HPDE6-E6E7 (cell line): ENCODE measurements at regions not wholly inside any gene's neighbourhood (a gene's known extent, or its start where the extent isn't known, plus 50 kb on each side); places are given as distances from the start of the nearest gene placed in this dataset.
"Not testable (repeated sequence)": the region's sequence is repeated elsewhere in the genome, so short reads cannot be mapped to it uniquely, and the experiment has no call there.

Experiments
- DNase-seq: peaks from one replicate; pipeline ENCODE4 v3.0.0; 2011; ENCODE audit warnings: missing footprints; ENCODE audit errors: extremely low spot score

- DNase-seq: no peak
Measured at GRCh38 chr18:8882632-8883408, 177.5 kb downstream of the MTCL1 start.

DNA sequence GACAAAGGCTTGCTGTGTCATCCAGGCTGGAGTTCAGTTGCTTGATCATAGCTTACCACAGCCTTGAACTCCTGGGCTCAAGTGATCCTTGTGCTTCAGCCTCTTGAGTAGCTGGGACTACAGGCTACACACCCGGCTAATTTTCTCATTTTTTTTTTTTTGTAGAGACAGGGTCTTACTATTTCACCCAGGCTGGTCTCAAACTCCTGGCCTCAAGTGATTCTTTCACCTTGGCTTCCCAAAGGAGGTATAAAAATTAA lies 178.0 kb downstream of the MTCL1 start:
- no peak for DNase-seq

- not testable (repeated sequence) for DNase-seq
Measured at GRCh38 chr18:8887877-8888276, 182.5 kb downstream of the MTCL1 start.

- no peak for DNase-seq
Measured at GRCh38 chr18:8889489-8889888, 184.1 kb downstream of the MTCL1 start.

DNA sequence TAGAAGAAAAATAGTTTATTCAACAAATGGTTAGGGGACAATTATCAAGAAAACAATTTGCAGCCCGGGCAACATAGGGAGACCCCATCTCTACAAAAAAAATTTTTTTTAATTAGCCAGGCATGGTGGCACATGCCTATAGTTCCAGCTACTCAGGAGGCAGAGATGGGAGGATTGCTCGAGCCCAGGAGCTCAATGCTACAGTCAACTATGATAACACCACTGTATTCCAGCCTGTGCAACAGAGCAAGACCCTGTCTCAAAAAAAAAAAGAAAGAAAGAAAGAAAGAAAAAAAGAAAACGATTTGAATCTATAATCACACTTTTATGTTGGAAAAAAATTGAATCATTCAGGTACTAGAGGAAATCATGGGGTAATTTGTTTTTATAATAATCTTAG lies 185.1 kb downstream of the MTCL1 start:
- not testable (repeated sequence) for DNase-seq

DNA sequence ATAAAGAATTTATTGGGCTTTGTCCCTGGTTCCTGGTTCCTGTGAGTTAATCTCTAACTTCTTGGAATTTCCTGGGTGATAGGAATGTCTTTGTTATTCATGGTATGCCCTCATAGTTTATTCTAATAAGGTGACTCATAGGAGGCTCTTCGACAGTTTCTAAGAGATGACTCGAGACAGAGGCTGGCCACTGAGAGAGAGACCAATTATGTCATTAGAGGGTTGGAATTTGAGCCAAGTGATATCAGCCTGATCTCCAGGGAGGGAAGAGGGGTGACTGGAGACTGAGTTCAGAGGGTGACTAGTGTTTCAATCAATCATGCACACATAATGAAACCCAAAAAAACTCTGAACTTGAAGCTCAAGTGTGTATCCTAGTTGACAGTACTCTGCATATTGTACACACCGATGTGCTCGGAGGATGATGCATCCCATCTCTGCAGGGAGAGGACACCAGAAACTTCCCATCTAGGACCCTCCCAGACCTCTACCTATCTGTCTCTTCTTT lies 185.7 kb downstream of the MTCL1 start:
- DNase-seq: peak; percentile 91

- no peak for DNase-seq
Measured at GRCh38 chr18:8893221-8893620, 187.9 kb downstream of the MTCL1 start.

- DNase-seq: no peak
Measured at GRCh38 chr18:8893628-8894231, 188.4 kb downstream of the MTCL1 start.

GRCh38 chr18:8894823-8895222 lies 189.5 kb downstream of the MTCL1 start:
- no peak for DNase-seq

DNA sequence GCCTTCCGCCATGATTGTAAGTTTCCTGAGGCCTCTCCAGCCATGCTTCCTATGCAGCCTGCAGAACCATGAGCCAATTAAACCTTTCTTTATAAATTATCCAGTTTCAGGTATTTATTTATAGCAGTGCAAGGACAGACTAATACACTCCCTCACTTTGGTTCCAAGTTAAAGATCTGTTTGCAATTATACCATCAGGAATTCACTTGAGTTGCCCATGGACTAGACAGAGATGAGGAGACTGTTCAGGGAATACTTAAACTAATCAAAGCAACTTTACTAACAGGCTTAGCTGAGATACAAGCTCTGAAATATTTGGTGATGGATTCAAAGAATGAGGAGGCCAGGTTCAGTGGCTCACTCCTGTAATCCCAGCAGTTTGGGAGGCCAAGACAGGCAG lies 190.0 kb downstream of the MTCL1 start:
- DNase-seq: no peak

DNA sequence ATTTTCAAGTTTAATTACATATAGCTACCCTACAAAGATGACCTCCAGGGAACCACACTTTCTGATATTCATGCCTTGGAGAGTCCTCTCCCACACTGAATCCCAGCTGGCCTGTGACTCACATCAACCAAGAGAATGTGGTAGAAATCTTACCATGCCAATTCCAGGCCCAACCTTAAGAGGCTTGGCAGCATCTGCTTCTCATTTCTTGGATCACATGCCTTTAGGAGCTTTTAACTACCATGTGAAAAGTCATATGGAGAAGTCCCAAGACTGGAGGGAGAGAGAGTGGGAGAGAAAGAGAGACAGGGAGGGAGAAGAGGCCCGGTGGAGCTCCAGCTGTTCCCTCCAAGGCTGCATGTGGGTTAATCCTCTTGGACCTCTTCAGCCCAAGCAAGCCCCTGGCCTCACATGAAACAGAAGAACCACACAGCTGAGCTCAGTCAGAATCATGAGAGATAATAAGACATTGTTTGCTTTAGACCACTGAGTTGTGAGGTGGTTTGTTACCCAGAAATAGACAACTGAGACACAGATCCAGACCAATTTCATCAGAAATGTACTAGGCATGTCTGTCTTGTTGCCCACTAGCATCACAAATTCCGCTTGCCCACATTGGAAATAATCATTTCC lies 190.7 kb downstream of the MTCL1 start:
- no peak for DNase-seq

GRCh38 chr18:8899000-8899399 lies 193.6 kb downstream of the MTCL1 start:
- no peak for DNase-seq

DNA sequence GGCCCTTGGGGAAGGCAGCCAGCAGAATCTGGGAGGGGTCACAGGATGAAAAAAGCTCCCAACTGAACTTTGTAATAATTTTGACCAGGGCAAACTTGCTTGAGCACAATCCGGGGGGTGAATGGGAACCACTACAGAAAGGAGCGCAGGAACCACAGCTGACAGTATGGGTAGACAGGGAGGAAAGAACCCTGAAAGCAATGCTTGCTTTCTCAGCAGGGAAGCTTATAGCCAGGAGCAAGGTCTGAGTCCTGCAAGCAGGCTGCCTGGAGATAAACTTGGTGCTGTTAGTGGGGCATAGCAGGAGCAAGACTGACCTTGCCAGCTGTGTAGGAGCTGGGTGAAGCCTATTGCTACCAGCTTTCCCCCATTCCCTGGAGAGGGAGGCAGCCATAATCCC lies 195.2 kb downstream of the MTCL1 start:
- no peak for DNase-seq

- DNase-seq: no peak
Measured at GRCh38 chr18:8901019-8901418, 195.7 kb downstream of the MTCL1 start.

DNA sequence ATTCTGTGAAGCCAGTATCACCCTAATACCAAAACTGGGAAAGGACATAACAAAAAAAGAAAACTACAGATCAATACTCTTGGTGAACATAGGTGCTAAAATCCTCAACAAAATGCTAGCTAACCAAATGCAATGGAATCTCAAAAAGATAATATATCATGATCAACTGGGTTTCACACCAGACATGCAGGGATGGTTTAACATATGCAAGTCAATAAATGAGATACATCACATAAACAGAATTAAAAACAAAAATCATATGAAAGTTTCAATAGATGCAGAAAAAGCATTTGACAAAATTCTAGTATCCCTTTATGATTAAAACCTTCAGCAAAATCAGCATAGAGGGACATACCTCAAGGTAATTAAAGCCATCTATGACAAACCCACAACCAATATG lies 198.2 kb upstream of the NDUFV2 start:
- DNase-seq: no peak

- no peak for DNase-seq
Measured at GRCh38 chr18:8908792-8909510, 193.5 kb upstream of the NDUFV2 start.

- no peak for DNase-seq
Measured at GRCh38 chr18:8910186-8910822, 192.2 kb upstream of the NDUFV2 start.

- DNase-seq: no peak
Measured at GRCh38 chr18:8910843-8911242, 191.7 kb upstream of the NDUFV2 start.

DNA sequence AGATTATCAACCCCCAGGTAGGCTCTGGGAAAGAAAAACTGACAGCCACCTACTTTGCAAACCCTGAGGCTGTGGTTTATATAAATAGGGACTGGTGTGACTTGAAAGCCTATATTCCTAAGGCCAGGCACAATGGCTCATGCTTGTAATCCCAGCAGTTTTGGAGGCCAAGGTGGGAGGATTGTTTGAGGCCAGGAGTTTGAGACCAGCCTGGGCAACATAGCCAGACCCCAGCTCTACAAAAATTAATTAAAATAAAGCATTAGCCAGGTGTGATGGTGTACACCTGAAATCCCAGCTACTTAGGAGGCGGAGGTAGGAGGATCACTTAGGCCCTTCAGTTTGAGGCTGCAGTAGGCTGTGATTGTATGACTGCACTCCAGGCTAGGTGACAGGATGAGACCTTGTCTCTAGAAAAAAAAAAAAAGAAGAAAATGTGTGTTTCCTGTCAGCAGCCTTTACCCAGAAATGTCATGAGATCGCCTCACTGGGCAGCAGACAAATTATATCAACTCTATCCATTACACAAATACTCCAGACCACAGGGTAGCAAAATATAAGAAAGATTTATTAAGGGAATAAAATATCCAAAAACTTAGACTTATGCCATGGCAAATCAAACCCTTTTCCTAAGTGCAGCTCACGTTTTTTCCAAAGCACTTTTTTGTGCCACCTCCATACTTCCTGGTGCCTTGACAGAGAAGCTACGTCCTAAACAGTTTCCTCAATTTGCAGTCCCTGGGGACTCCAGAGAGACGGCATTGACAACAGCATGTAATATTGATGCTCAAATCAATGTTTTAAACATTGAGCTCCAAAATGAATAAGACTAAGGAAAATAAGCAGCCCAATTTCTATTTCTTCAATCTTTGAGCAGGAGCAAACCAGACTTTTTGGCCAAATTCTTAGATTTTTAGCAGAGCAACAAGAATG lies 190.8 kb upstream of the NDUFV2 start:
- DNase-seq: no peak

- DNase-seq: no peak
Measured at GRCh38 chr18:8912348-8913326, 189.9 kb upstream of the NDUFV2 start.
